B cell (primary cell): ENCODE measurements at regions not wholly inside any gene's neighbourhood (a gene's known extent, or its start where the extent isn't known, plus 50 kb on each side); places are given as distances from the start of the nearest gene placed in this dataset.

Experiments used
- ATAC-seq: fragments of 200-7000 bp; cut with Tn5 transposase; one replicate; pipeline ENCODE4 v1.10.0; 2021; ENCODE audit warnings: low read depth, mild to moderate bottlenecking, moderate number of reproducible peaks, moderate library complexity
- CTCF ChIA-PET: fragments of 350-600 bp; sonication (Branson Sonifier 250); formaldehyde crosslinking; loops from one replicate; lab custom pipeline; 2021; ENCODE audit warnings: antibody characterized with exemption, inconsistent platforms; lab: Charles Lee
- POLR2A ChIA-PET: fragments of 350-600 bp; sonication (Branson Sonifier 250); formaldehyde crosslinking; loops from one replicate; lab custom pipeline; 2021; ENCODE audit warnings: antibody characterized with exemption; lab: Charles Lee
- DNase-seq: peaks from one replicate; pipeline ENCODE4 v3.0.0; 2013
- H2AFZ ChIP-seq: 2 replicates; pipeline ENCODE4 v1.6.1; 2012; ENCODE audit warnings: mild to moderate bottlenecking, low read depth, low read length; ENCODE audit not compliant: insufficient read depth, poor library complexity, severe bottlenecking
- H3K27ac ChIP-seq, 2 donors: 1 replicate in 1 of 2; 2 replicates in 1 of 2; pipeline ENCODE4 v1.5.1; 2012 to 2013; ENCODE audit warnings: low read length in 2 of 2, mild to moderate bottlenecking in 2 of 2, moderate library complexity in 1 of 2
- H3K27me3 ChIP-seq, 4 experiments: fragments of 200-600 bp in 1 of 4; sonication (generic) in 1 of 4; replicated peaks in 1 of 4; 1 replicate in 2 of 4; 2 replicates in 2 of 4; pipeline versions ENCODE4 v1.6.1 to v1.7.0; 2013 to 2016; ENCODE audit warnings: low read length in 3 of 4, mild to moderate bottlenecking in 2 of 4, mixed read lengths in 1 of 4, moderate library complexity in 1 of 4; ENCODE audit not compliant: insufficient read depth in 4 of 4, control insufficient read depth in 3 of 4; ENCODE audit errors: control extremely low read depth in 1 of 4
- H3K36me3 ChIP-seq, 2 experiments: replicated peaks in 1 of 2; 1 replicate in 1 of 2; 2 replicates in 1 of 2; pipeline versions ENCODE4 v1.6.1 to v1.7.1; 2013; ENCODE audit warnings: low read length in 1 of 2; ENCODE audit not compliant: insufficient read depth in 2 of 2, control insufficient read depth in 1 of 2; ENCODE audit errors: control extremely low read depth in 1 of 2, extremely low read depth in 1 of 2
- H3K4me1 ChIP-seq, 2 donors: fragments of 200-600 bp in 1 of 2; sonication (generic) in 1 of 2; 1 replicate in 1 of 2; 2 replicates in 1 of 2; pipeline versions ENCODE4 v1.5.1 to v1.6.1; 2013 to 2017; ENCODE audit warnings: low read length in 2 of 2; ENCODE audit not compliant: control insufficient read depth in 2 of 2, insufficient read depth in 2 of 2
- H3K4me2 ChIP-seq: replicated peaks from 2 replicates; pipeline ENCODE3; 2012; ENCODE audit warnings: mild to moderate bottlenecking, low read depth, low read length; ENCODE audit not compliant: poor library complexity, severe bottlenecking
- H3K4me3 ChIP-seq, 5 experiments: fragments of 200-600 bp in 1 of 5; sonication (generic) in 1 of 5; 1 replicate in 3 of 5; 2 replicates in 2 of 5; pipeline versions ENCODE4 v1.5.1 to v1.7.0; 2011 to 2016; ENCODE audit warnings: low read length in 4 of 5, mild to moderate bottlenecking in 4 of 5, low read depth in 2 of 5, control low read depth in 1 of 5, moderate library complexity in 1 of 5; ENCODE audit not compliant: insufficient read depth in 1 of 5; ENCODE audit errors: control extremely low read depth in 1 of 5, extremely low read depth in 1 of 5
- H3K79me2 ChIP-seq: fragments of 200-600 bp; sonication (generic); one replicate; pipeline ENCODE4 v1.6.0; 2016; ENCODE audit warnings: low read length; ENCODE audit not compliant: control insufficient read depth, insufficient read depth
- H3K9ac ChIP-seq: fragments of 200-600 bp; sonication (generic); 2 replicates; pipeline ENCODE4 v1.6.1; 2017; ENCODE audit warnings: mild to moderate bottlenecking, low read length, moderate library complexity
- H3K9me3 ChIP-seq, 3 donors: one replicate each; pipeline versions ENCODE4 v1.6.1 to v1.7.1; 2013; ENCODE audit warnings: low read length in 2 of 3; ENCODE audit not compliant: control insufficient read depth in 2 of 3, insufficient read depth in 1 of 3; ENCODE audit errors: control extremely low read depth in 1 of 3
- H4K20me1 ChIP-seq: 2 replicates; pipeline ENCODE4 v1.6.0; 2012; ENCODE audit warnings: mild to moderate bottlenecking, low read length; ENCODE audit not compliant: insufficient read depth, control insufficient read depth, poor library complexity, severe bottlenecking
- H3K27ac Mint-ChIP-seq: one replicate; pipeline ENCODE4 v1.8.0; 2021; ENCODE audit warnings: mixed read lengths
- H3K27me3 Mint-ChIP-seq: one replicate; pipeline ENCODE4 v1.8.0; 2021; ENCODE audit warnings: mixed read lengths
- H3K4me1 Mint-ChIP-seq: one replicate; pipeline ENCODE4 v1.8.0; 2021; ENCODE audit warnings: mixed read lengths
- H3K4me3 Mint-ChIP-seq: one replicate; pipeline ENCODE4 v1.8.0; 2021; ENCODE audit warnings: mixed read lengths
- H3K9me3 Mint-ChIP-seq: one replicate; pipeline ENCODE4 v1.8.0; 2022; ENCODE audit warnings: mixed read lengths; ENCODE audit not compliant: insufficient read depth
- EZH2 ChIP-seq: IDR thresholded peaks from 2 replicates; pipeline ENCODE4 v1.6.1; 2012; ENCODE audit warnings: borderline replicate concordance, low read depth, mild to moderate bottlenecking, moderate library complexity, low read length; ENCODE audit not compliant: insufficient read depth, poor library complexity, severe bottlenecking
- WGBS: methylation state at CpG from one replicate; pipeline ENCODE4 v1.1.5; 2013; ENCODE audit warnings: missing lambda C conversion rate; ENCODE audit not compliant: insufficient coverage; 5-methylcytosine and 5-hydroxymethylcytosine counted together
- intact Hi-C: fragments of 100-400 bp; cut with micrococcal nuclease; formaldehyde crosslinking; loops from one replicate; pipeline ENCODE4 v1.10.0; 2022
- TF ChIP-seq, protein P1 (sequence below): fragments of 200-600 bp; IDR thresholded peaks from one replicate; pipeline ENCODE4 v1.8.0; 2022; ENCODE audit warnings: antibody characterized with exemption, mild to moderate bottlenecking

DNA sequence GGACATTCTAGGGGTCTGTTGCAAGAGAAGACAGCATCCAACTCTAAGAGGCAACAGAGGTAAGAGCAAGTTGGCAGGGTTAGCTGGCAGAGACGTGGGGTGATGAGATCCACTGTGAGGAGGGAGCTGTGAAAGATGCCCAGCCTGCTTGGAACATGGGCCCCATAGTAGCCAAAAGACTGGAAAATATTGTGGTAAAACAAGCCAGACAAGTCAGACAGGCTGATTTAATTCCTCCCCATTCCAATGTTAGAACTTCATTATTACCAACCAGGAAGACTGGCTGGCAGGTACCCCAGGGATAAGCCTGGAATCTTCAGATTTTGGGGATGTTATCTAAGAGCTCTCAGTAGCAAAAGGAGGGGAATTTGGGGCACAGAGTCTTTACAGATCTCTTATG lies 181.3 kb downstream of the SEC61B start:
- 100% methylated on average over 1 of the region's 1 CpG for WGBS

DNA sequence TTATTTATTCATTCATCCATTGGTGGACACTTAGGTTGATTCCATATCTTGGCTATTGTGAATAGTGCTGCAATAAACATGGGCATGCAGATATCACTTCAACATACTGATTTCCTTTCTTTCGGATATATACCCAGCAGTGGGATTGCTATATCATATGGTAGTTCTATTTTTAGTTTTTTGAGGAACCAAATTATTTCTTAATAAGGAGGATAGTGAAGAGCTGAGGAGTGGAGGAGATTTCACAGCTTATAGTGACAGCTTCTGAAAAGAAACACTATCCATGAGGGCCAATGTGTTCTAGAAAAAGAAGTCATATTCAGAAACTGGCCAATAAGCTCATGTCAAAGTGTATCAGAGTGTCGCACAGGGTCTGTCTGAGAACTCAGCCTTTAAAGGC lies 183.3 kb downstream of the SEC61B start:
- H3K27ac ChIP-seq, result no peak overlapping the region
- H4K20me1 ChIP-seq, result no peaks in the 10 kb centered on the region
- DNase-seq (no peak), ATAC-seq (no peak)
- H3K9me3 ChIP-seq, result no peaks in the 10 kb centered on the region
- Mint-ChIP-seq H3K27me3 (peaks cover 12% of the 10 kb centered on the region), H3K27ac (no peak overlapping the region), H3K4me1 (no peaks in the 10 kb centered on the region), H3K4me3 (no peak overlapping the region), H3K9me3 (no peaks in the 10 kb centered on the region)
- no peak for TF ChIP-seq EZH2
- TF ChIP-seq, protein P1, sequence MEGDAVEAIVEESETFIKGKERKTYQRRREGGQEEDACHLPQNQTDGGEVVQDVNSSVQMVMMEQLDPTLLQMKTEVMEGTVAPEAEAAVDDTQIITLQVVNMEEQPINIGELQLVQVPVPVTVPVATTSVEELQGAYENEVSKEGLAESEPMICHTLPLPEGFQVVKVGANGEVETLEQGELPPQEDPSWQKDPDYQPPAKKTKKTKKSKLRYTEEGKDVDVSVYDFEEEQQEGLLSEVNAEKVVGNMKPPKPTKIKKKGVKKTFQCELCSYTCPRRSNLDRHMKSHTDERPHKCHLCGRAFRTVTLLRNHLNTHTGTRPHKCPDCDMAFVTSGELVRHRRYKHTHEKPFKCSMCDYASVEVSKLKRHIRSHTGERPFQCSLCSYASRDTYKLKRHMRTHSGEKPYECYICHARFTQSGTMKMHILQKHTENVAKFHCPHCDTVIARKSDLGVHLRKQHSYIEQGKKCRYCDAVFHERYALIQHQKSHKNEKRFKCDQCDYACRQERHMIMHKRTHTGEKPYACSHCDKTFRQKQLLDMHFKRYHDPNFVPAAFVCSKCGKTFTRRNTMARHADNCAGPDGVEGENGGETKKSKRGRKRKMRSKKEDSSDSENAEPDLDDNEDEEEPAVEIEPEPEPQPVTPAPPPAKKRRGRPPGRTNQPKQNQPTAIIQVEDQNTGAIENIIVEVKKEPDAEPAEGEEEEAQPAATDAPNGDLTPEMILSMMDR, result no peak
- CTCF ChIA-PET, result interaction anchor here (1.2 kb wide), 1 partner anchor 110 kb away, joined by 3 read pairs; no protein-coding TSS in a partner anchor
- H3K79me2 ChIP-seq, result no peaks in the 10 kb centered on the region
- H3K4me3 ChIP-seq, result no peak overlapping the region
- 100% methylated on average over 1 of the region's 2 CpGs for WGBS
- intact Hi-C loops, result no loop called here
- POLR2A ChIA-PET, result no interaction called here
- H3K4me1 ChIP-seq, result no peaks in the 10 kb centered on the region
- H3K4me2 ChIP-seq, result no peak overlapping the region
- no peaks in the 10 kb centered on the region for H3K36me3 ChIP-seq
- H3K27me3 ChIP-seq, result no peaks in the 10 kb centered on the region
- no peak overlapping the region for H3K9ac ChIP-seq
- no peak overlapping the region for H2AFZ ChIP-seq

More for the DNA sequence above, 181.3 kb downstream of the SEC61B start:
- Histone ChIP-seq H3K9ac (no peak overlapping the region), H3K9me3 (no peaks in the 10 kb centered on the region), H3K79me2 (no peaks in the 10 kb centered on the region), H3K4me2 (no peak overlapping the region), H2AFZ (no peak overlapping the region), H3K4me1 (no peaks in the 10 kb centered on the region), H3K4me3 (no peak overlapping the region), H4K20me1 (no peaks in the 10 kb centered on the region), H3K27me3 (no peaks in the 10 kb centered on the region), H3K27ac (no peak overlapping the region), H3K36me3 (no peaks in the 10 kb centered on the region)
- ChIA-PET CTCF (no interaction called here), POLR2A (no interaction called here)
- ATAC-seq, result no peak
- intact Hi-C loops, result no loop called here
- H3K27ac Mint-ChIP-seq, result no peak overlapping the region
- DNase-seq, result no peak
- H3K27me3 Mint-ChIP-seq, result peaks cover 9% of the 10 kb centered on the region
- no peak overlapping the region for H3K4me3 Mint-ChIP-seq
- TF ChIP-seq, protein P1, result no peak
- no peak for TF ChIP-seq EZH2
- H3K9me3 Mint-ChIP-seq, result no peaks in the 10 kb centered on the region
- H3K4me1 Mint-ChIP-seq, result no peaks in the 10 kb centered on the region
